Mucosa of rectum (tissue), 2 donors: ENCODE measurements at regions not wholly inside any gene's neighbourhood (a gene's known extent, or its start where the extent isn't known, plus 50 kb on each side); places are given as distances from the start of the nearest gene placed in this dataset.

Source experiments
- H3K27ac ChIP-seq, 2 donors: one replicate each; pipeline ENCODE4 v1.7.0; 2013; ENCODE audit warnings: inconsistent platforms in 2 of 2, low read depth in 2 of 2, low read length in 2 of 2
- H3K27me3 ChIP-seq, 2 donors: one replicate each; pipeline ENCODE4 v1.7.0; 2013; ENCODE audit warnings: low read length in 2 of 2; ENCODE audit not compliant: control insufficient read depth in 2 of 2, insufficient read depth in 2 of 2
- H3K36me3 ChIP-seq, 2 donors: one replicate each; pipeline ENCODE4 v1.7.0; 2013; ENCODE audit warnings: low read length in 2 of 2; ENCODE audit not compliant: control insufficient read depth in 2 of 2, insufficient read depth in 2 of 2
- H3K4me1 ChIP-seq, 2 donors: one replicate each; pipeline ENCODE4 v1.7.0; 2013; ENCODE audit warnings: low read length in 2 of 2, mild to moderate bottlenecking in 1 of 2; ENCODE audit not compliant: control insufficient read depth in 2 of 2, insufficient read depth in 2 of 2
- H3K4me3 ChIP-seq, 2 donors: one replicate each; pipeline ENCODE4 v1.7.0; 2013; ENCODE audit warnings: low read length in 2 of 2
- H3K9ac ChIP-seq, 2 donors: one replicate each; pipeline ENCODE4 v1.7.0; 2013; ENCODE audit warnings: low read length in 2 of 2, low read depth in 1 of 2, mild to moderate bottlenecking in 1 of 2
- H3K9me3 ChIP-seq, 2 donors: one replicate each; pipeline ENCODE4 v1.7.0; 2013; ENCODE audit warnings: low read length in 2 of 2; ENCODE audit not compliant: control insufficient read depth in 2 of 2
- donor health status: healthy.
- donor health status: Normal muscosa, but diverticular disease.

DNA sequence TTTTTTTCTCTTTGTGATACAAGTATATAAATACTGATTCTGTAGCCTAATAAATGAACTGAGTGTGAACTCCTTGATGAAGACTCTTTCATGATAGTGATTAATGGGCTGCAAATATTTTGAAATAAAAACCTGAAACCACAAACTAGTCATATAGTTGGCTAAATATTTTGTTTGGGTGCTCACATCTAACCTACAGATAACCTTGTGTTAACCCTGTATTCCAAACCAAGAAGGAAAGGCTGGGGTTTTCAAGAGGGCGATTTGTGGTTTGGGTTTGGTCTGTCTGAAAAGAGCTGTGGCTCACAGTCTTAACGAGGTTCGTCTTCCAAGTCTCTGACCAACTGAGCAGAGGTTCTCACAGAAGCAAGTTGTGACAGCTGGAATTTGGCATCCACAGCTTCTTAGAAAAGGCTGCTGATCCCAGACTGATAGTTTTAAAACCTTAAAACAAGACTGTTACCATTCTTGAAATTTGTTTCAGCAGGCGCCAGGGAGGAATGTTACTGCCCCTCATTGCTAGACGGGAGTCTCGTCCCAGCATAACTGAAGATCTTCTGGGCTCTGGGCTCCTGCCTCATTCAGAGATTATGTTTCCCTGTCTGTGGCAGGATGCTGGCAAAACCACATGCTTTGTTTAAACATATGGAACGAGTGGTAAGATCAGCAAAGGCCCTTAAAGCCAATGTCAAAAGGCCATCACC, 736.4 kb upstream of the MARCKS start:
- Histone ChIP-seq H3K27ac (no peak overlapping the region), H3K9me3 (no peaks in the 10 kb centered on the region), H3K4me3 (no peak overlapping the region), H3K9ac (no peak overlapping the region), H3K4me1 (no peaks in the 10 kb centered on the region), H3K27me3 (no peaks in the 10 kb centered on the region), H3K36me3 (no peaks in the 10 kb centered on the region)

DNA sequence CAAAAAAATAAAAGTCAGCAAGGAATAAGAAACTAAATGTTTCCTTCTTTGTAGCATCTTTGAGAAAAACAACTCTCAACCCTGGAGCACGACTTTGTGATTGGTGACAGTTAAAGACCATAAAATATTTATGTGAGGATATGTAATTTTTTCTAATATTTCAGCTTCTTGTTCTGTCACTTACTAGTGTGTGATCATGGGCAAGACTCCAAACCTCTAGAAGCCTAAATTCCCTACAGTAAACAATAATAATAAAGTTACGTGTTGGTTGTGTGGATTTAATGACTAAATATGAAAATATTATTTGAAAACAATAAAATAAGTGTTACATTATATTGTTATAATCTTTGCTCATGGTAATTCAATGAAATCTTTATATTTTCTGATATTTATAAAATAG, 735.6 kb upstream of the MARCKS start:
- Histone ChIP-seq H3K9me3 (no peaks in the 10 kb centered on the region), H3K27ac (no peak overlapping the region), H3K4me3 (no peak overlapping the region), H3K4me1 (no peaks in the 10 kb centered on the region), H3K27me3 (no peaks in the 10 kb centered on the region), H3K36me3 (no peaks in the 10 kb centered on the region), H3K9ac (no peak overlapping the region)

DNA sequence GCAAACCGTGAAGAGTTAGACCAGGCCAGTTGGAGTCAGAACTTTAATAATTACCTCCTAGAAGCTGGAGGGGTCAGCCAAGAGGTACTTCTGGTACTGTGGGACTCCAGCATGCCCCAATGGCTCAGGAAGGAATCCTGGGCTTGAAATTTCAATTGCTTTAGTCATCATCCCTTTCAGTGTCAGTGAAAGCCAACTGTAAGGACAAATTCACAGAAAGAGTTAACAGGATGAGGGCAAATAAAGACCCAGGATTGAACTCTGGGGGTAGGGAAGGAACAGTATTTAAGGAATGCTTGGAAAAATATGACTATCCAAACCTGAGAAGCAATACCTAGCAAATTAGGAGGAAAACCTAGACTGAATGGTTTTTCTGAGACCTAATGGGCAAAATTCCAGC, 735.1 kb upstream of the MARCKS start:
- Histone ChIP-seq H3K36me3 (no peaks in the 10 kb centered on the region), H3K27me3 (no peaks in the 10 kb centered on the region), H3K27ac (no peak overlapping the region), H3K4me1 (no peaks in the 10 kb centered on the region), H3K9ac (no peak overlapping the region), H3K4me3 (no peak overlapping the region), H3K9me3 (no peaks in the 10 kb centered on the region)

DNA sequence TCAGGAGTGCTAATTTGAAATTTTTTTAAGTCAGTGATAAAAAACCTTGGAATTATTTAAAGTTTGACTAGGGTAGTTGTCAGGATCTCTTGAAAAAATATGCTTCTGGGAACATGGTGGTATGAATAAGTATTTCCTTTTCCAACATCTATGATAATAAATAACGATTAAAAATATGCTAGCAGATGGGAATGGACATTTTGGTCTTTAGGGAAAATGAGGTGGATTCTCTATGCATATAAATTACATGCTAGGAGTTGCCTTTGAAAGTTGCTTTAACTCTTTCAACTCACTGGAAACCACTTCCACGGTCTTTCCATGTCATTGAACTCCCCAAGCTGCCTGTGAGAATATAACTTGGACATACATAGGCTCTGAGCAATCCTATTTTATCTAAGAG, 731.5 kb upstream of the MARCKS start:
- Histone ChIP-seq H3K9me3 (no peaks in the 10 kb centered on the region), H3K4me3 (no peak overlapping the region), H3K27me3 (no peaks in the 10 kb centered on the region), H3K4me1 (no peaks in the 10 kb centered on the region), H3K27ac (no peak overlapping the region), H3K9ac (no peak overlapping the region), H3K36me3 (no peaks in the 10 kb centered on the region)

DNA sequence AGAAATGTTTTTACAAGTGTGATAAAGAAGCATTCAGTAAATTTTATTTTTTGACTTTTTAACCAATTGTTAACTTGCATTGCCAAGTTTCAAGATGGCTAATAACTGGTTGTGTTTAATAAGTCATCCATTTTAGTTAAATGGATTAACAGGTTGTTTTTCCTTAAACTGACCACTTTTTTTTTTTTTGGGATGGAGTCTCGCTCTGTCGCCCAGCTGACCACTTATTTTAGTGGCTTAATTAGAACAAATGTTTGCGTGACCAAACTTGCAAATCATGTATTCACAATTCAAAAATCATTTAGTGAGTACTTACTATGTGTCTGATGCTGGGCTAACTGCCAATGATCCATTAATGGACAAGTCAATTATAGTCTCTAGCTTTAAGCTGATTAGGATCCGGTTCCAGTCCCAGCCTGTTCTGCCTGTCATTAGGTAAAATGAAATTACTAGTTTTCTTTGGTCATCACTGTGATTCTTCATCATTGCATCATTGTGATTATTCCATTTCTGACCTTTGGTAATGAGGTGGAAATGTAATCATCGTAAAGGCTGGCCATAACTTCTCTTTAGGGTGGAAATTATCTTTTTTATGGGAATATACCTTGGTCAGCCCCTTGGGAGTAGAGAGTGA, 729.2 kb upstream of the MARCKS start:
- Histone ChIP-seq H3K27ac (no peak overlapping the region), H3K9ac (no peak overlapping the region), H3K27me3 (no peaks in the 10 kb centered on the region), H3K4me1 (no peaks in the 10 kb centered on the region), H3K36me3 (no peaks in the 10 kb centered on the region), H3K9me3 (no peaks in the 10 kb centered on the region), H3K4me3 (no peak overlapping the region)

DNA sequence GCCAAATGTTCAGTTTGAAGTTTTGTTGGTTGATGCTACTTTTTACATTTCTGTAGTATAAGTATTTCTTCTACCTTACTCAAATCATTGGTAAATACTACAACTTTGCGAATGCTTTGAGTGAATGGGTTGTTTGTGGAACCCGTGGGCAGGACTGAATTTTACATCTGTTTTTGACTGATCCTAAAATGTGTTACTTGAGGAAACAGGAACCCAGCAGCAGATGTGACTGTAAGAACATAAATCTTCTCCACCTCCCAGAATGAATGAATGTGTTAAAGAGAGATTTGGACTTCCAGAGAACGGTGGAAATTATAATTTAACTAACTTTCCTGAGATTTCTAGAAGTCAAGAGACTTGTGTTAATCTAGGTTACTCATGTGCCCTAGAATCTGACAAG, 728.5 kb upstream of the MARCKS start:
- H3K4me3 ChIP-seq: no peak overlapping the region
- no peak overlapping the region for H3K27ac ChIP-seq
- no peak overlapping the region for H3K9ac ChIP-seq
- H3K27me3 ChIP-seq: no peaks in the 10 kb centered on the region
- no peaks in the 10 kb centered on the region for H3K36me3 ChIP-seq
- no peaks in the 10 kb centered on the region for H3K4me1 ChIP-seq
- no peaks in the 10 kb centered on the region for H3K9me3 ChIP-seq

DNA sequence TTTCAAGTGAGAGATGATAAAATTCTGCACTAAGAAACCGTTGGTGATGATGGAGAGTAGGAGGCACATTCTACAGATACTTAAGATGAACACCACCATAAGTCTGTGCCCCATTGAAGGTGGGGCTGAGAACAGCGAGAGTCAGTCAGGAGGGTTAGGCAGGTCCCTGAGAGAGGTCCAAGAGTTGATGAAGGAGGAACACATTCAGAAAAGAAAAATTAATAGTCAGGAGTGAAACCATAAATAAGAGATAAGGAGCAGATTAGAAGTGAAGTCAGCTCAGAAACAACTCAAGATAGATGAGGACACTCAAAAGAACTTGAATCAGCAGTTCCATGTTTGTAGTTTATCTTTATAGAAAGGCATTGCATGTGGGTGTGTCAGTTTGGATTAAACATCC, 727.2 kb upstream of the MARCKS start:
- H3K36me3 ChIP-seq: no peaks in the 10 kb centered on the region
- no peak overlapping the region for H3K27ac ChIP-seq
- no peaks in the 10 kb centered on the region for H3K27me3 ChIP-seq
- H3K9ac ChIP-seq: no peak overlapping the region
- H3K4me3 ChIP-seq: no peak overlapping the region
- H3K9me3 ChIP-seq: no peaks in the 10 kb centered on the region
- no peaks in the 10 kb centered on the region for H3K4me1 ChIP-seq

DNA sequence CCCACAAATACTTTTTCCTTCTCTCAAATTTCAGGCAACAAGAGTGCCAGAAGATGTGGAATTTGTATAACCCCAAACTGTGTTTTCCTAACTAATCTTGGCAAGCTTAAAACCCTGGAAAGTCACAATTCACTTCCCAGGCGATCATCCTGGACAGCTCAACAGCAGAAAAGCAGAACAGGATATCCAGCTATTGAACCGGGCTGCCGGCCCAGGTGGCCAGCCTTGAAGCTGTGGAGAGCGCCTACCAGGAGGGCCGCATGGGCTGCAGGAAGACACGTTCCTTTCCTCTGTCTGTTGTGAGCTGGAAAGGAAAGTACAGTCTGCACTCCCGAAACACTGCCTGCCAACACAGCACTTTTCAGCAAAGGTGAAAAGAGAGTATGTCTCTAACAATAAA, 719.7 kb upstream of the MARCKS start:
- no peak overlapping the region for H3K27ac ChIP-seq
- H3K4me3 ChIP-seq: no peak overlapping the region

DNA sequence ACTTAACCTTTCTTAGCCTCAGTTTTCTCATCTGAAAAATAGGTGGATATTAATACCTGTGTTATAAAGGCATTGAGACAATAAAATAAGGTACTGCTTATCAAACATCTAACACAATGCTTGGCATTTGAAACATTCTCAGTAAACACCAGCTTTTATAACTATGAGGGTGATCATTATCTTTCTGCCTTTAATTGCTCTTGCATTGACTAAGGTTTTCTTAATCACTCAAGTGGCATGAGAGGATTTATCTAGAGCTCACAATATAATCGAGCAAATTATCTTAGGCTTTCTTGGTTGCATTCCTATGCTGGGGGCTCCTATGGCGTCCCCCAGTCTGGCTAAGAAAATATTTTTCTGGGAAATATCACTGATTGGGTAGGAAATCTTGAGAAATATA, 716.4 kb upstream of the MARCKS start:
- Histone ChIP-seq H3K4me1 (no peaks in the 10 kb centered on the region), H3K36me3 (no peaks in the 10 kb centered on the region), H3K27ac (no peak overlapping the region), H3K4me3 (no peak overlapping the region), H3K27me3 (no peaks in the 10 kb centered on the region), H3K9ac (no peak overlapping the region), H3K9me3 (no peaks in the 10 kb centered on the region)

More for the DNA sequence above, 719.7 kb upstream of the MARCKS start:
- Histone ChIP-seq H3K9ac (no peak overlapping the region), H3K36me3 (no peaks in the 10 kb centered on the region), H3K27me3 (no peaks in the 10 kb centered on the region), H3K9me3 (no peaks in the 10 kb centered on the region), H3K4me1 (no peaks in the 10 kb centered on the region)

DNA sequence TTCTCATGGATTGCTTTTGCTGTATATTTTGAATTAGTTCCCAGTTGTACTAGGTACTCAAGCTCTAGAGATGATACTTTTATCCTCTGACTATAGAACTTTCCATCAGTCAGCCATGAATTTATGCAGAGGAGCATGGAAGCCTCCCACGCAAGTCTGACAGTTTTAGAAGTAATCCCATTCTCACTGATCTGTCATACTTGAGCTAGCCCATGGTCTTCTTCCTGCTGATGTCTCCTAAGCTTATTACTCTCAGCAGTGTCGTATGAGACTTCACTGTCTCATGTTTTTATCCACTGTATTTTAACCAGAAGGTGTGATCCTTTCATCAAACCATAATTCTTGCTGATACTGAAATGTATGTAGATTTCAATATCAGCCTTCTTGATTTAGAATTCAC, 715.2 kb upstream of the MARCKS start:
- Histone ChIP-seq H3K4me3 (no peak overlapping the region), H3K9ac (no peak overlapping the region), H3K27me3 (no peaks in the 10 kb centered on the region), H3K27ac (no peak overlapping the region), H3K4me1 (no peaks in the 10 kb centered on the region), H3K9me3 (no peaks in the 10 kb centered on the region), H3K36me3 (no peaks in the 10 kb centered on the region)
